KMS-11 (cell line): ENCODE measurements at regions not wholly inside any gene's neighbourhood (a gene's known extent, or its start where the extent isn't known, plus 50 kb on each side); places are given as distances from the start of the nearest gene placed in this dataset.

Experiments used
- H2AFZ ChIP-seq: fragments of 200-600 bp; sonication (generic); 2 replicates; pipeline ENCODE4 v1.6.1; 2016; ENCODE audit warnings: antibody characterized with exemption, mixed run types, low read depth
- H3K27ac ChIP-seq: fragments of 200-600 bp; sonication (generic); 2 replicates; pipeline ENCODE4 v1.6.1; 2016; ENCODE audit warnings: mild to moderate bottlenecking, mixed run types
- H3K27me3 ChIP-seq: fragments of 200-600 bp; sonication (generic); 2 replicates; pipeline ENCODE4 v1.6.1; 2017; ENCODE audit warnings: mild to moderate bottlenecking, low read depth, mixed run types, moderate library complexity; ENCODE audit not compliant: insufficient read depth
- H3K36me3 ChIP-seq: fragments of 200-600 bp; sonication (generic); 2 replicates; pipeline ENCODE4 v1.6.1; 2017; ENCODE audit warnings: mild to moderate bottlenecking, mixed run types; ENCODE audit not compliant: insufficient read depth
- H3K4me1 ChIP-seq: fragments of 200-600 bp; sonication (generic); 2 replicates; pipeline ENCODE4 v1.6.1; 2016; ENCODE audit warnings: mild to moderate bottlenecking, low read depth, mixed run types; ENCODE audit not compliant: poor library complexity, severe bottlenecking
- H3K4me2 ChIP-seq: fragments of 200-600 bp; sonication (generic); 2 replicates; pipeline ENCODE4 v1.7.0; 2016; ENCODE audit warnings: mild to moderate bottlenecking, mixed run types
- H3K4me3 ChIP-seq: fragments of 200-600 bp; sonication (generic); IDR thresholded peaks from 2 replicates; pipeline ENCODE4 v1.6.1; 2017; ENCODE audit warnings: low read depth, low read length, mixed read lengths; ENCODE audit not compliant: insufficient read depth
- H3K79me2 ChIP-seq: fragments of 200-600 bp; sonication (generic); 2 replicates; pipeline ENCODE4 v1.6.1; 2016; ENCODE audit warnings: low read depth, mixed run types; ENCODE audit not compliant: insufficient read depth
- H3K9ac ChIP-seq: fragments of 200-600 bp; sonication (generic); 2 replicates; pipeline ENCODE4 v1.6.1; 2016; ENCODE audit warnings: mild to moderate bottlenecking, mixed run types
- H4K20me1 ChIP-seq: fragments of 200-600 bp; sonication (generic); 2 replicates; pipeline ENCODE4 v1.6.1; 2016; ENCODE audit warnings: mild to moderate bottlenecking, mixed run types; ENCODE audit not compliant: insufficient read depth
- CTCF ChIP-seq: fragments of 200-600 bp; sonication (generic); conservative IDR thresholded peaks from 2 replicates; pipeline ENCODE4 v1.6.1; 2017; ENCODE audit warnings: low read depth, mild to moderate bottlenecking, antibody characterized with exemption, low read length, moderate library complexity, mixed read lengths

- H3K79me2 ChIP-seq, result no peaks in the 10 kb centered on the region
- H3K36me3 ChIP-seq, result no peaks in the 10 kb centered on the region
These were observed 227.3 kb downstream of the TMEM167A start for GRCh38 chr5:82849885-82850284.

DNA sequence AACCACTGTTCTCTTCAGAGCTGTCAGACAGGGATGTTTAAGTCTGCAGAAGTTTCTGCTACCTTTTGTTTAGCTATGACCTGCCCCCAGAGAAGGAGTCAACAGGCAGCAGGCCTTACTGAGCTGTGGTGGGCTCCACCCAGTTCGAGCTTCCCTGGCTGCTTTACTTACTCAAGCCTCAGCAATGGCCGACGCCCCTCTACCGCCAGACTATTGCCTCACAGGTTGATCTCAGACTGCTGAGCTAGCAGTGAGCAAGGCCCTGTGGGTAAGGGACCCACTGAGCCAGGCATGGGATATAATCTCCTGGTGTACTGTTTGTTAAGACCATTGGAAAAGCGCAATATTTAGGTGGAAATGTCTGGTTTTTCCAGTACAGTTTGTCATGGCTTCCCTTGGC, 229.6 kb downstream of the TMEM167A start:
- Histone ChIP-seq H3K79me2 (no peaks in the 10 kb centered on the region), H3K4me2 (no peak overlapping the region), H3K9ac (no peak overlapping the region), H3K27me3 (no peaks in the 10 kb centered on the region), H3K4me3 (no peak overlapping the region), H4K20me1 (no peaks in the 10 kb centered on the region), H2AFZ (no peak overlapping the region), H3K27ac (no peak overlapping the region), H3K36me3 (no peaks in the 10 kb centered on the region), H3K4me1 (no peaks in the 10 kb centered on the region)
- TF ChIP-seq CTCF, result no peak

More at GRCh38 chr5:82849885-82850284, 227.3 kb downstream of the TMEM167A start:
- no peak overlapping the region for H2AFZ ChIP-seq
- no peak overlapping the region for H3K9ac ChIP-seq
- H3K27me3 ChIP-seq, result no peaks in the 10 kb centered on the region
- H3K4me1 ChIP-seq, result no peaks in the 10 kb centered on the region
- H3K4me2 ChIP-seq, result no peak overlapping the region
- no peak for TF ChIP-seq CTCF
- no peak overlapping the region for H3K27ac ChIP-seq
- no peak overlapping the region for H3K4me3 ChIP-seq
- no peaks in the 10 kb centered on the region for H4K20me1 ChIP-seq

DNA sequence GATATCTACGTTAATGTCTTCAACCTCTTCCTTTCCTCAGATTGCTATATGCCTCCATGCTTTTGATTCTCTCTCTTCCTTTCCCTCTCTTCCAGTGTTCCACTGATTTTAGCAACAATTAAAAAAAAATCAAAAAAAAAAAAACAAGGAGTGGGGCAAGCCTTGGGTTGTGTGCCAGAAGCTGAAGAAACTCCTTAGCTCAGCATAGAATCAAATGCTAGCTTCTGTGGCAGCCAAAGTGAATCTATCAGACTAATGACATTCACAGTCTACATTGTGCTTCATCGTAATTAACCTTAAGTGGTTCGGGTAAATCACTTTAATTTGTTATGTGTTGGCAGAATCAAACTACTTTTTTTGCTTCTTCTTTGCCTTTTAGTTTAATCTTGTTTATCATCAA, 237.3 kb downstream of the TMEM167A start:
- no peak for TF ChIP-seq CTCF

GRCh38 chr5:82835488-82835887, 241.7 kb downstream of the TMEM167A start:
- Histone ChIP-seq H3K9ac (no peak overlapping the region), H3K27me3 (no peaks in the 10 kb centered on the region), H4K20me1 (no peaks in the 10 kb centered on the region), H2AFZ (no peak overlapping the region), H3K27ac (no peak overlapping the region), H3K4me3 (no peak overlapping the region), H3K36me3 (no peaks in the 10 kb centered on the region), H3K4me1 (no peaks in the 10 kb centered on the region), H3K4me2 (no peak overlapping the region), H3K79me2 (no peaks in the 10 kb centered on the region)
- TF ChIP-seq CTCF, result no peak

More for the DNA sequence above, 237.3 kb downstream of the TMEM167A start:
- no peaks in the 10 kb centered on the region for H4K20me1 ChIP-seq
- H3K4me3 ChIP-seq, result no peak overlapping the region
- H3K79me2 ChIP-seq, result no peaks in the 10 kb centered on the region
- no peak overlapping the region for H2AFZ ChIP-seq
- H3K27ac ChIP-seq, result no peak overlapping the region
- no peak overlapping the region for H3K9ac ChIP-seq
- no peak overlapping the region for H3K4me2 ChIP-seq
- H3K27me3 ChIP-seq, result no peaks in the 10 kb centered on the region
- H3K36me3 ChIP-seq, result no peaks in the 10 kb centered on the region
- no peaks in the 10 kb centered on the region for H3K4me1 ChIP-seq

GRCh38 chr5:82834151-82834550, 243.0 kb downstream of the TMEM167A start:
- no peak overlapping the region for H3K4me2 ChIP-seq
- no peak overlapping the region for H3K9ac ChIP-seq
- H3K27ac ChIP-seq, result no peak overlapping the region
- H4K20me1 ChIP-seq, result no peaks in the 10 kb centered on the region
- H3K36me3 ChIP-seq, result no peaks in the 10 kb centered on the region
- TF ChIP-seq CTCF, result no peak
- no peaks in the 10 kb centered on the region for H3K79me2 ChIP-seq
- no peaks in the 10 kb centered on the region for H3K27me3 ChIP-seq
- no peak overlapping the region for H2AFZ ChIP-seq
- H3K4me3 ChIP-seq, result no peak overlapping the region
- no peaks in the 10 kb centered on the region for H3K4me1 ChIP-seq
